GM12865 (cell line): ENCODE measurements at regions not wholly inside any gene's neighbourhood (a gene's known extent, or its start where the extent isn't known, plus 50 kb on each side); places are given as distances from the start of the nearest gene placed in this dataset.

Experiments used
- DNase-seq: peaks from one replicate; pipeline ENCODE4 v3.0.0; 2010; ENCODE audit warnings: low read depth
- H3K4me3 ChIP-seq: 2 replicates; pipeline ENCODE4 v1.5.1; 2011; ENCODE audit warnings: mild to moderate bottlenecking, low read depth, low read length, control low read depth
- TF ChIP-seq, protein P1 (sequence below): IDR thresholded peaks from 2 replicates; pipeline ENCODE4 v1.5.1; 2011; ENCODE audit warnings: low read length, control low read depth, low read depth, inconsistent platforms; ENCODE audit not compliant: insufficient read depth; ENCODE audit errors: missing control alignments

DNA sequence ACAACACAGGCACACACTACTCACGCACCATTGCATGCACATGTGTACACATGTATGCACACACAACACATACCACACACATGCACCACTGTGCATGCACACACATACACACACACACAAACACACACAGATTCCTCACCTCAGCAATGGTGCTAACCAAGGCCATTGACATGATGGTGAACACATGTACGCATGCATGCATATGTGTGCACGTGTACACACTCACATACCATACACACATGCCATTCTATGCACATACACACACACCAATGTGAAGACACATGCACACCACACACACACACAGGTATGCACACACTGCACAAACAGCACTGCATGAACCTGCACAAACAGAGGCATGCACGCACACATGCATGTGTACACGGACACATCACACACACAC lies 976.0 kb downstream of the DCDC2C start:
- TF ChIP-seq, protein P1, sequence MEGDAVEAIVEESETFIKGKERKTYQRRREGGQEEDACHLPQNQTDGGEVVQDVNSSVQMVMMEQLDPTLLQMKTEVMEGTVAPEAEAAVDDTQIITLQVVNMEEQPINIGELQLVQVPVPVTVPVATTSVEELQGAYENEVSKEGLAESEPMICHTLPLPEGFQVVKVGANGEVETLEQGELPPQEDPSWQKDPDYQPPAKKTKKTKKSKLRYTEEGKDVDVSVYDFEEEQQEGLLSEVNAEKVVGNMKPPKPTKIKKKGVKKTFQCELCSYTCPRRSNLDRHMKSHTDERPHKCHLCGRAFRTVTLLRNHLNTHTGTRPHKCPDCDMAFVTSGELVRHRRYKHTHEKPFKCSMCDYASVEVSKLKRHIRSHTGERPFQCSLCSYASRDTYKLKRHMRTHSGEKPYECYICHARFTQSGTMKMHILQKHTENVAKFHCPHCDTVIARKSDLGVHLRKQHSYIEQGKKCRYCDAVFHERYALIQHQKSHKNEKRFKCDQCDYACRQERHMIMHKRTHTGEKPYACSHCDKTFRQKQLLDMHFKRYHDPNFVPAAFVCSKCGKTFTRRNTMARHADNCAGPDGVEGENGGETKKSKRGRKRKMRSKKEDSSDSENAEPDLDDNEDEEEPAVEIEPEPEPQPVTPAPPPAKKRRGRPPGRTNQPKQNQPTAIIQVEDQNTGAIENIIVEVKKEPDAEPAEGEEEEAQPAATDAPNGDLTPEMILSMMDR: no peak

DNA sequence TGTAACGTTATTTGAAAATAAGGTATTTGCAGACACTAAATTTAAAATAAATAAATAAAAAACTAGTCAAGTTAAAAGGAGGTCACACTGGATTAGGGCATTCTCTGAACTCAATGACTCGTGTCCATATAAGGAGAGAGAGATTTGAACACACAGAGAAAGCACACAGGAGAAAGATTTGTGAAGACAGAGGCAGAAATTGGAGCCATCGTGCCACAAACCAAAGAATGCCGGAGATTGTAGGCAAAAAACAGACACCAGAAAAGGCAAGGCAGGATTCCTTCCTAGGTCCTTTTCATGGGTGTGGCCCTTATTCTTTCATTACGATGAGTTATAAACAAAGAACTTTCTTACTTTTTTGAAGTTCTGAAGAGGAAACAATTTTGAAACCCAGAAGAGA lies 981.5 kb downstream of the DCDC2C start:
- no peak for DNase-seq
- TF ChIP-seq, protein P1: no peak
- H3K4me3 ChIP-seq: no peak overlapping the region

More for the DNA sequence above, 976.0 kb downstream of the DCDC2C start:
- no peak overlapping the region for H3K4me3 ChIP-seq
- no peak for DNase-seq

DNA sequence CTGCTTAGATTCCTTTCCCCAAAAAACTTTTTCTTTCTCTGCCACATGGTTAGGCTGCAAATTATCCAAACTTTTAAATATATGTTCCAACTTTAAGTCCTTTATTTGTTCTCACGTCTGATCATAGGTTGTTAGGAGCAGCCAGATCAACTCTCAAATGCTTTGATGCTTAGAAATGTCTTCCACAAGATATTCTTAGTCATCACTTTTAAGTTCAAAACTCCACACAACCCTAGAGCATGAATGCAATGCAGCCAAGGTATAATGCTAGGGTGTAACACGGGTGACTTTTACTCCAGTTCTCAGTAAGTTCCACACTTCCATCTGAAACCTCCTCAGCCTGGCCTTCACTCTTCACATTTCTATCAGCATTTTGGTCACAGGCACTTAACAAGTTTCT lies 987.5 kb downstream of the DCDC2C start:
- TF ChIP-seq, protein P1: no peak
- DNase-seq: no peak
- H3K4me3 ChIP-seq: no peak overlapping the region

DNA sequence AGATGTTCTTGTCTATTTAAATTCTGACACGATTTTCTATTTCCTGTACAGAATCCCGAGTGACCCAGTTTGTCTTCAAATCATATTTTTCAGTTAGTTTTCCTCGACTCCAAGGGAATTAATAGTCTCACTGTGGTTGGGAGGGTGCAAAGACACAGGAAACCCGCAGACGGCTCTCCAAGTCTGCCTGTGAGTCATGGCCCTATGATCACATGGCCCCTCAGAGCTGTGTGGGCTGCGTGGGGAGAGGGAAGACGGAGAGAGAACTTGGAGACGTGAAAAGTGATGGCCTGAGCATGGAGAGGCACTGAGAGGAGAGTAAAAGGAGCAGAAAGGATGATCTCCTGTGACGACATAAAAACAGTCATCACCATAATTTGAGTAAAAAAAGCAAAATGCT lies 989.9 kb downstream of the DCDC2C start:
- H3K4me3 ChIP-seq: no peak overlapping the region
- TF ChIP-seq, protein P1: no peak
- DNase-seq: no peak

DNA sequence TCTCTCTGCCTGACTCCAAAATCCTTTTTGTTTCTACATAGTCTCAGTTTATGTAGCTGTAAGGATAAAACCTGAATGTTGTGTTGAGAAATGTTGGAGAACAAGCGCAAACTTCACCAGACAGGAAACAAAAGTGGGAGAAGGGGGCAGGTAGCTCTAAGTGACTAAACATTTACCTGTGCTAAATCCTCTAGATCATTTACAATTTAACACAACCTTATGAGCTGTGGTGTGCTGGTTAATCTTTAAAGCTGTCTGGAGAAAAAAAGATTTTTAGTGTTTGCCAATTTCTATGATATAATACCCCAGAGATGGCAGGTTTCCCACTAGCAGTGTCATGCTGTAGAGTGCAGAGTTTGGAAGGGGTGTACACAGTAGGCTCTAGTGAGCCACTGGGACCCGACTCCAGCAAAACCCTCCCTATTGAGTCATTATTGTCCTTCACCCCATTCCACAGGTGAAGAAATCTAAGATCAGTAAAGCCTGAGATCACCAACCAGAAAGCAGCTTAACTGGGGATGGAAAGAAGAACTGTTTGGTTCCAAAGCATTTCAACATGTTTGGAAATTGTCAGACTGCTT lies 992.0 kb downstream of the DCDC2C start:
- H3K4me3 ChIP-seq: no peak overlapping the region
- TF ChIP-seq, protein P1: no peak
- DNase-seq: no peak

DNA sequence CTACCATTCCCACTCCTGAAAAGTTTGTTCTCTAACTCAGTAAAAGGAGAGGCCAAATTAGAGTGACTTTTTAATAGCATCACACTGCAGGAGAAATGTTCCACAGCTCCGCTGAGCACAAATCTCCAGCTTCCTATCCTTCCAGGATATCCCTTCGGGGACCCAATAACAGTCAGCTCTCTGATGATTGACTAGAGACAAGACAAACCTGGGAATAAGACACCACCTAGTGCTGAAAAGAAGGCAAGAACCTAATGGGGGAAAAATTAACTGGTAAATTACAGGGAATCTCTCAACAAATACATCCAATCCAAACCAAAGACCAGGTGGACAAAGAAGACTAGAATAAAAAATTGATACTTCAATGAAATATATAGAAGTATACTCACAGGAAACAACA lies 977.1 kb upstream of the SOX11 start:
- TF ChIP-seq, protein P1: no peak
- H3K4me3 ChIP-seq: no peak overlapping the region
- DNase-seq: no peak

DNA sequence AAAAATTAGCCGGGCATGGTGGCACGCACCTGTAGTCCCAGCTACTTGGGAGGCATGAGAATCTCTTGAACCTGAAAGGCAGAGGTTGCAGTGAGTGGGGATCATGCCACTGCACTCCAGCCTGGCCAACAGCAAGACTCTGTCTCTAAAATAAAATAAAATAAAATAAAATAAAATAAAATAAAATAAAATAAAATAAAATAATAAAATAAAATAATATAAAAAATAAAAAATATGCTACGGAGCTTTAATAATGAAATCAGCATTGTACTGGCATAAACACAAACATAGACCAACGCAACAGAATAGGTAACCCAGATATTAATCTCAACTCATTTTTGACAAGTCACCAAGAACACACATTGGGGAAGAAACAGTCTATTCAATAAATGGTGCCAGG lies 973.4 kb upstream of the SOX11 start:
- no peak for DNase-seq
- TF ChIP-seq, protein P1: no peak
- H3K4me3 ChIP-seq: no peak overlapping the region
